ENCODE measurements at regions not wholly inside any gene's neighbourhood (a gene's known extent, or its start where the extent isn't known, plus 50 kb on each side); places are given as distances from the start of the nearest gene placed in this dataset.

DNA sequence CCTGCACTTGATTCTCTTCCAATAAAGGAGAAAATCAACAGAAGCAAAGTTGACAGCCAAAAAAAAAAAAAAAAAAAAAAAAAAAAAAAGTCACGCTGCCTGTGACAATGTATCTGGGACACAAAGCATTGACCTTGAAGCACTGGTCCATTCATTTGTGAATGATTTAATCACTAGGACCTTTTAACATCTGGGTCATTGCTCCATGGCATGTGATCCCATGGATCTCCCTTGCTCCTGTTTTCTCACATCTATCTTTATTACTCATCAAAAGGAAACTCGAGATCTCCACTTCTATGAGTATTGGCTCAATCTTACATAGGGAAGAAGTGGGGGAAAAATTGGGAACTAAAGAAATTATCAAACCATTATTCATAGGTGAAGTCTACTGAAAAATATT lies 89.6 kb upstream of the SMIM30 start:
- DNase-seq = peak in 1 of 5 donors; percentile 2
- no peaks in the 10 kb centered on the region for H3K4me1 ChIP-seq (ENCODE audit: control insufficient read depth in 2 of 3, insufficient read depth in 2 of 3, low read depth in 1 of 3, low read length in 3 of 3)
- H3K27me3 ChIP-seq (ENCODE audit: control insufficient read depth, insufficient read depth, low read length) = no peaks in the 10 kb centered on the region
- H3K9ac ChIP-seq (ENCODE audit: low read length in 3 of 3) = no peak overlapping the region
- no peak for FAIRE-seq
- no peaks in the 10 kb centered on the region for H3K36me3 ChIP-seq (ENCODE audit: control insufficient read depth in 2 of 3, insufficient read depth in 3 of 3, low read length in 3 of 3)
- TF ChIP-seq, protein P1, sequence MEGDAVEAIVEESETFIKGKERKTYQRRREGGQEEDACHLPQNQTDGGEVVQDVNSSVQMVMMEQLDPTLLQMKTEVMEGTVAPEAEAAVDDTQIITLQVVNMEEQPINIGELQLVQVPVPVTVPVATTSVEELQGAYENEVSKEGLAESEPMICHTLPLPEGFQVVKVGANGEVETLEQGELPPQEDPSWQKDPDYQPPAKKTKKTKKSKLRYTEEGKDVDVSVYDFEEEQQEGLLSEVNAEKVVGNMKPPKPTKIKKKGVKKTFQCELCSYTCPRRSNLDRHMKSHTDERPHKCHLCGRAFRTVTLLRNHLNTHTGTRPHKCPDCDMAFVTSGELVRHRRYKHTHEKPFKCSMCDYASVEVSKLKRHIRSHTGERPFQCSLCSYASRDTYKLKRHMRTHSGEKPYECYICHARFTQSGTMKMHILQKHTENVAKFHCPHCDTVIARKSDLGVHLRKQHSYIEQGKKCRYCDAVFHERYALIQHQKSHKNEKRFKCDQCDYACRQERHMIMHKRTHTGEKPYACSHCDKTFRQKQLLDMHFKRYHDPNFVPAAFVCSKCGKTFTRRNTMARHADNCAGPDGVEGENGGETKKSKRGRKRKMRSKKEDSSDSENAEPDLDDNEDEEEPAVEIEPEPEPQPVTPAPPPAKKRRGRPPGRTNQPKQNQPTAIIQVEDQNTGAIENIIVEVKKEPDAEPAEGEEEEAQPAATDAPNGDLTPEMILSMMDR (IDR thresholded peaks at IDR 0.05; ENCODE audit: borderline replicate concordance, extremely low read depth, insufficient read depth) = no peak
- no peak overlapping the region for H3K4me3 ChIP-seq (ENCODE audit: low read length in 3 of 3)
- H3K27ac ChIP-seq (ENCODE audit: low read depth in 2 of 2, low read length in 2 of 2) = no peak overlapping the region
- intact Hi-C loops (cut with DNase I) = no loop called here
- no peaks in the 10 kb centered on the region for H3K9me3 ChIP-seq (ENCODE audit: control insufficient read depth in 2 of 3, insufficient read depth in 1 of 3, low read length in 3 of 3)

DNA sequence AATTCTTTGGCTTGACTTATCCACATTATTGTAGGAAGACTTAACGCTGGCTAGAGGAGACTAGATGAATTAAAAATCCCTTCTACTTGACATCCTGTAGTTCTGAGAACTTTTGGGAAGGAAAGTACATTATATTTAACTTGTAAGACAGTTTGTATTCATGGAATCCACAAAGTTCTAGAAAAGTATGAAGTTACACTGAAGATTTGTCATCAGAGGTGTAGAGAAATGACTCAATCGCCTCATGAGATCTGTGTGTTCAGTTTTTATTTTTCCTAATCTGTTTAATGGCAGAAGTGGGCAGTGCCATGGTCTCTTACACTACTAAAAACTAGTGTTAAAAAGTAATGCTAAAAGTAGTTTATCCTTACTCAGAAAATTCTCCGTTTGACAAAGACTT lies 89.1 kb upstream of the SMIM30 start:
- DNase-seq = no peak
- Histone ChIP-seq H3K36me3 (ENCODE audit: control insufficient read depth in 2 of 3, insufficient read depth in 3 of 3, low read length in 3 of 3) (no peaks in the 10 kb centered on the region), H3K27me3 (ENCODE audit: control insufficient read depth, insufficient read depth, low read length) (no peaks in the 10 kb centered on the region), H3K9me3 (ENCODE audit: control insufficient read depth in 2 of 3, insufficient read depth in 1 of 3, low read length in 3 of 3) (no peaks in the 10 kb centered on the region), H3K4me3 (ENCODE audit: low read length in 3 of 3) (no peak overlapping the region), H3K4me1 (ENCODE audit: control insufficient read depth in 2 of 3, insufficient read depth in 2 of 3, low read depth in 1 of 3, low read length in 3 of 3) (no peaks in the 10 kb centered on the region), H3K9ac (ENCODE audit: low read length in 3 of 3) (no peak overlapping the region), H3K27ac (ENCODE audit: low read depth in 2 of 2, low read length in 2 of 2) (no peak overlapping the region)
- FAIRE-seq = no peak
- TF ChIP-seq, protein P1 (IDR thresholded peaks at IDR 0.05; ENCODE audit: borderline replicate concordance, extremely low read depth, insufficient read depth) = no peak
- intact Hi-C loops (cut with DNase I) = no loop called here

DNA sequence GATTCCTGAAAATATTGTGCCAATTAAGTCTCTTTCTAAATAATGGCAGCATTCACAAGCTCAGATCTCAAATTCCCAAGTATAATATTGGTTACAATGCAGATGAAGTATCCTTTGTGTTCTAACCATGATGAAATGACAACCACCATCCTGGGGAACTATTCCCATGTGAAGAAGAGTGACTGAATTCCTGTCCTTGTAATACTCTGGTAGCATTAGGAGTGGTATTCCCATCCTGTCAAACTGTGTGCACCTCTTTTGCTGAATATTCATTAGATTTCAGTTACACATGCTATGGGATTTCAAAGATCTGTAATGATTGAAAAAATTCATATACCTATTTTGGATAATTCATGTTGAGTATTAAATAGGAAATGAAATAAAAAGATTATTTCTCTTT lies 86.1 kb upstream of the SMIM30 start:
- Histone ChIP-seq H3K36me3 (ENCODE audit: control insufficient read depth in 2 of 3, insufficient read depth in 3 of 3, low read length in 3 of 3) (no peaks in the 10 kb centered on the region), H3K9ac (ENCODE audit: low read length in 3 of 3) (no peak overlapping the region), H3K4me1 (ENCODE audit: control insufficient read depth in 2 of 3, insufficient read depth in 2 of 3, low read depth in 1 of 3, low read length in 3 of 3) (no peaks in the 10 kb centered on the region), H3K9me3 (ENCODE audit: control insufficient read depth in 2 of 3, insufficient read depth in 1 of 3, low read length in 3 of 3) (no peaks in the 10 kb centered on the region), H3K27ac (ENCODE audit: low read depth in 2 of 2, low read length in 2 of 2) (no peak overlapping the region), H3K27me3 (ENCODE audit: control insufficient read depth, insufficient read depth, low read length) (no peaks in the 10 kb centered on the region), H3K4me3 (ENCODE audit: low read length in 3 of 3) (no peak overlapping the region)
- FAIRE-seq = no peak
- no peak for DNase-seq
- intact Hi-C loops (cut with DNase I) = no loop called here
- TF ChIP-seq, protein P1 (IDR thresholded peaks at IDR 0.05; ENCODE audit: borderline replicate concordance, extremely low read depth, insufficient read depth) = no peak

DNA sequence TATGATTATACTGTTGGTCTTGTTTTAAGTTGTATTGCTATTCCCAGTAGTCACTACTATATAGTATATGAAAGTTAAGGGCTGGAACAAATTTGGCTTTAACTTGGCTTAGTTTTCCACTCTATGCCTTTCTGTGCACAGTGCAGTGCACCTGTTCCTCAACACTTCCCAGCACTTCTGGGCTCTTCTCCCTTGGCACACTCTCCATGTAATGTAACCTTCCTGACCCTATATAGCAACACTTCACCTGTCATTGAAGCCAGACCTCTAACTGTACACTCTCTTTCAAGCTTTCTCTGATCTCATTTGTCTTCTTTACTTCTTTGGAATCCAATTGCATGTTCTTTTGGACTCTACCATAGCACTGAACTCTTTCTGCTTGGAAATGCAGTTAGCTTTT lies 83.9 kb upstream of the SMIM30 start:
- Histone ChIP-seq H3K36me3 (ENCODE audit: control insufficient read depth in 2 of 3, insufficient read depth in 3 of 3, low read length in 3 of 3) (no peaks in the 10 kb centered on the region), H3K27ac (ENCODE audit: low read depth in 2 of 2, low read length in 2 of 2) (no peak overlapping the region), H3K9me3 (ENCODE audit: control insufficient read depth in 2 of 3, insufficient read depth in 1 of 3, low read length in 3 of 3) (no peaks in the 10 kb centered on the region), H3K4me1 (ENCODE audit: control insufficient read depth in 2 of 3, insufficient read depth in 2 of 3, low read depth in 1 of 3, low read length in 3 of 3) (no peaks in the 10 kb centered on the region), H3K4me3 (ENCODE audit: low read length in 3 of 3) (no peak overlapping the region), H3K9ac (ENCODE audit: low read length in 3 of 3) (no peak overlapping the region), H3K27me3 (ENCODE audit: control insufficient read depth, insufficient read depth, low read length) (no peaks in the 10 kb centered on the region)
- TF ChIP-seq, protein P1 (IDR thresholded peaks at IDR 0.05; ENCODE audit: borderline replicate concordance, extremely low read depth, insufficient read depth) = no peak
- no peak for FAIRE-seq
- intact Hi-C loops (cut with DNase I) = no loop called here
- no peak for DNase-seq

Measured in kidney (tissue), 13 donors.